ENCODE measurements at regions not wholly inside any gene's neighbourhood (a gene's known extent, or its start where the extent isn't known, plus 50 kb on each side); places are given as distances from the start of the nearest gene placed in this dataset.

- DNase-seq (ENCODE audit: low read depth): no peak
Observed at GRCh38 chr6:37105148-37106050, 64.6 kb upstream of the PIM1 start.

GRCh38 chr6:37106051-37106363 lies 63.9 kb upstream of the PIM1 start:
- DNase-seq (ENCODE audit: low read depth): no peak

GRCh38 chr6:37106554-37106953 lies 63.4 kb upstream of the PIM1 start:
- no peak for DNase-seq (ENCODE audit: low read depth)

- DNase-seq (ENCODE audit: low read depth): no peak
Observed at GRCh38 chr6:37106982-37107491, 62.9 kb upstream of the PIM1 start.

- no peak for DNase-seq (ENCODE audit: low read depth)
Observed at GRCh38 chr6:37109714-37110499, 60.0 kb upstream of the PIM1 start.

GRCh38 chr6:37110500-37111461 lies 59.2 kb upstream of the PIM1 start:
- DNase-seq (ENCODE audit: low read depth): no peak

GRCh38 chr6:37113976-37114375 lies 56.0 kb upstream of the PIM1 start:
- no peak for DNase-seq (ENCODE audit: low read depth)

- DNase-seq (ENCODE audit: low read depth): no peak
Observed at GRCh38 chr6:37114612-37115011, 55.3 kb upstream of the PIM1 start.

- DNase-seq (ENCODE audit: low read depth): no peak
Observed at GRCh38 chr6:37115236-37115895, 54.6 kb upstream of the PIM1 start.

- no peak for DNase-seq (ENCODE audit: low read depth)
Observed at GRCh38 chr6:37116326-37116725, 53.6 kb upstream of the PIM1 start.

GRCh38 chr6:37119387-37119886 lies 50.5 kb upstream of the PIM1 start:
- no peak for DNase-seq (ENCODE audit: low read depth)
